PFSK-1 (cell line): ENCODE measurements at regions not wholly inside any gene's neighbourhood (a gene's known extent, or its start where the extent isn't known, plus 50 kb on each side); places are given as distances from the start of the nearest gene placed in this dataset.

ENCODE experiments used
- POLR2AphosphoS5 ChIP-seq: IDR thresholded peaks from 2 replicates; pipeline ENCODE4 v1.6.1; 2012; ENCODE audit warnings: low read depth, mild to moderate bottlenecking, control low read depth, low read length, moderate library complexity
- SIN3A ChIP-seq: IDR thresholded peaks from 2 replicates; pipeline ENCODE4 v1.6.1; 2012; ENCODE audit warnings: mild to moderate bottlenecking, low read length, moderate library complexity, borderline replicate concordance; ENCODE audit not compliant: insufficient read depth
- TAF1 ChIP-seq: IDR thresholded peaks from 2 replicates; pipeline ENCODE4 v1.6.1; 2012; ENCODE audit warnings: low read length, control low read depth, borderline replicate concordance; ENCODE audit not compliant: insufficient read depth

- TF ChIP-seq POLR2AphosphoS5, result no peak
- no peak for TF ChIP-seq SIN3A
- TF ChIP-seq TAF1, result no peak
Observed at GRCh38 chr17:27367121-27367981, 73.4 kb downstream of the WSB1 start.
